GM12891 (cell line): ENCODE measurements at regions not wholly inside any gene's neighbourhood (a gene's known extent, or its start where the extent isn't known, plus 50 kb on each side); places are given as distances from the start of the nearest gene placed in this dataset.

Experiments used
- POLR2A ChIP-seq: IDR thresholded peaks from 2 replicates; pipeline ENCODE4 v1.6.1; 2011; ENCODE audit warnings: low read depth, low read length, control low read depth
- POLR2AphosphoS5 ChIP-seq: IDR thresholded peaks from 2 replicates; pipeline ENCODE4 v1.6.1; 2011; ENCODE audit warnings: low read depth, low read length, control low read depth
- POU2F2 ChIP-seq: IDR thresholded peaks from 2 replicates; pipeline ENCODE4 v1.6.1; 2011; ENCODE audit warnings: low read depth, mild to moderate bottlenecking, control low read depth, low read length, moderate library complexity
- TAF1 ChIP-seq: IDR thresholded peaks from 2 replicates; pipeline ENCODE4 v1.6.1; 2011; ENCODE audit warnings: low read depth, low read length, control low read depth

DNA sequence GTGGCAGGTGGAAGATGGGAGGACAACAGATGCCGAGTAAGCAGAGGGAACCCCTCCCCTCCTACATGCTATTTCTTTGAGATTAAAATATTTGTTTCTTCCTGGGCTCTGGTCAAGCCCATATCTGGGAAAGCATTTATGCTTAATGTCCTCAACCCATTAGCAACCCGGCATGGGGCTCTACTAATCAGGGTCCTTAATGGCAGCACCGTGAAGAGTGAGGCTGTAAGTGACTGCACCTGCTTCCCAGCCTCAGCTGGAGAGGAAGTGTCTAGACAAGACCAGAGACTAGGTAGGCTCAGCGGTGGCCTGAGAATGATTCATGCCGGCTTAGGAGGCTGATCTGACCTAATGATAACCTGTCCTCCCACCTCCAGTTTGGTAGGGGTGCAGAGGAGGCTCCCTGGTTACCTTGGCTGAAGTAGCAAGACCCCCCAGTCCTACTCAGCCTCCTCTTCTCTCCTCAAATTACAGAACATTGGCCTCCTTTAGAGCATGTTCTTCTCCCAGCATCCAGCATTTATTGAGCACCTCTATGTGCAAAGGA lies 61.3 kb upstream of the HSPA9 start:
- TF ChIP-seq POLR2AphosphoS5, result no peak
- no peak for TF ChIP-seq POLR2A
- no peak for TF ChIP-seq POU2F2
- TF ChIP-seq TAF1, result no peak
